Dermis blood vessel endothelial cell (primary cell): ENCODE measurements at regions not wholly inside any gene's neighbourhood (a gene's known extent, or its start where the extent isn't known, plus 50 kb on each side); places are given as distances from the start of the nearest gene placed in this dataset.
"Not testable (repeated sequence)": the region's sequence is repeated elsewhere in the genome, so short reads cannot be mapped to it uniquely, and the experiment has no call there.

Experiments
- DNase-seq: peaks from one replicate; pipeline ENCODE4 v3.0.0; 2010

DNA sequence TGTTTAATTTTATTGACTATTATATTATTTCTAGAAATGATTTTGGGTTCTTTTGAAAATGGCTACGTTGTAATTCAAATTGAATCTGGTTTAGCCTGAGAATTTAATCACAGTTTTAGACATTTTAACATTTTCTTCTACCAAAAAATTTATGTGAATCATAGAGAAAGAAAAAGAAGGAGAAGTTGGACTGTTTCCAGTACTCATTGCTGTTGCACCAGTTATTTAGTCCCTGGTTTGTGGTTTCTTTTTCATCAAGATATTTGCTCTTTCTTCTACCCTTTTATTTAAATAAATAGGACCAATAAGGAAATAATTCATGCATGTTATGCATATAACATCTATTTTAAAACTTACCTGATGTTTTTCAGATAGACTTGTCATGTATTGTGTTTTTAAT lies 1337.1 kb downstream of the ROBO1 start:
- no peak for DNase-seq

- no peak for DNase-seq
Measured at GRCh38 chr3:78434801-78435200, 1333.0 kb downstream of the ROBO1 start.

DNA sequence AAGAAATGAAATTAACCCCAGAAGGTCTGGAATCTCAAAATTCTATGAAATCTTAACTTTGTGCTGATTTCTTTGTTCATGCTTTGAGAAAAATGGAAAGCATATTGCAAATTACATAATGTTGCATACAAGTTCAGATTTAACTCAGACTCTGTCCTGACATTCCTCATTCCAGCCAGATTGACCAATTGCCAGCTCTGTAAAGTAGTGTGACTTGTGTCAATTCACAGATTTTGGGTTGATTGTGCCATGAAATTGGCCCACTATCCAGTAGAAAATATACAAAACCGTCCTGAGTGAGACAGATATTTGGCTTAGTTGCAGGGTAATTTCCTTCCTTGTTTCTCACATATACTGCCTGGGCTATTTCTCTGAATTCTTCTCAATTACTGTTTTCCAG lies 1312.6 kb downstream of the ROBO1 start:
- DNase-seq: no peak

DNA sequence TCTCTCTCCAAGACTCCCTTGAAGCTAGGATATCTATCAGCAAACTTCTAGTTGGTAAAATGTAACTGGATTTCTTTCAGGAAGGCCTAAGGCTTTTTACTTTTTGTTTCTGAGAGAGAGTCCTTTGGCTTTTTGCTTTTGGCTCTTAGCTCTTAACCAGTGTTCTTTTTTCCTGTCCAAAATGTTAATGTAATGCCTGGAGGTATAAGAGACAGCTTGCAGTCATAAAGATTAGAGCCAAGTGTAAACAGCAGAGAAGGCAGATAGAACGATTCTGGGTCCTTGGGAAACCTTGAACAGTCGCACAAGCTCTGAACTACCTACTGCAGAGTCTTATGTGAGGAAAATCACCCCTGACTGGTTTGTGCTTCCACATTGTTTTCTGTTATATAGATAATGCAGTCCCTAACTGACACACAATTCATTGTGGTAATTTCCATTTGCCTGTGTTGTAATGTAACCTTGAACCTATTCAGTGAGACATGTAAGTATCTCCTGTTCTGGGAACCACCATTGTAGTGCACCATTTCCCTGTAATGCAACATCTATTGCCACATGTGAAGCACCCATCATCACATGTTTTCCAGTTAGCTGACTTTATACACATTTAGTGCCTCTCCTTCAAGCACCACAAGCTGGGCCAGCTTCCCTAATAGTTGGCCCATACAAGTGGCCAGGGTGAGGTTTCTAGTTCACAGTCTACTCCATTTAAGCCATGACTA lies 1311.9 kb downstream of the ROBO1 start:
- DNase-seq: no peak

DNA sequence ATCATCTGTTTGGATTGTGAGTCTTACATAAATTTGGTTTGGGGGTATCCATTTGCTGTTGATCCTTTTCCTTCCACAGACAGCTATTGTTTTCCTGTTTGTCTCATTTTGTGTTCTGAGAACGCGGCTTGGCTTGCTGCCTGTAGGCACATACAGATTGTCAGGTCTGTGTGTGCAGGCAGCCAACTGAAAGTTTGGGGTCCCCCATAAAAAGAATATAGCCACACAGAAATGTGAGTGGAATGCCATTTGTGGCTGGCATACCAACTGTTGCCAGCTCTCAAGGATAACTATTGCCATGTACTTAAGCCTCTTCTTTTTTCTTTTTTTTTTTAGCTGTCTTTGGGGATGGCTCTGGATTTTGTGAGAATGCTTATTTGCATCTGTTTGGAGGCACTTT lies 1308.0 kb downstream of the ROBO1 start:
- DNase-seq: no peak

- DNase-seq: no peak
Measured at GRCh38 chr3:78462021-78462420, 1305.8 kb downstream of the ROBO1 start.

DNA sequence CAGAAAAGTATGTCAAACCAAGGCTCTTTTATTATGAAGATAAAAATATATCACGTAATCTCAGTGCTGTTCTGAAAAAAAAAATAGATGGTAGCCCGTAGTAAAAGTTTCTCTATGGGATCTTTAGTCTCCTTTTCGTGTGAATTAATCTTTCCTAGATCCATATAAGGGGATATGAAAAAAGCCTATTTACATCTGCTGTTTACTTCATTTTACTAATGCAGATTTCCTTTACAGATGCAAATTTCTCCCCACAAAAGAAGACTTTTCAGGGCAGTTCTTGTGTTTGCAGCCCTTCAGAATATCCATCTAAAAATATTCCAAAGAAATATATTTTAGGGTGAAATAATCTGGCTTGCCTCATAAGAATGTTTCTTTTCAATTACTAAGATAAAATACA lies 1291.7 kb downstream of the ROBO1 start:
- DNase-seq: no peak

- no peak for DNase-seq
Measured at GRCh38 chr3:78481050-78481449, 1286.7 kb downstream of the ROBO1 start.

GRCh38 chr3:78483090-78483489 lies 1284.7 kb downstream of the ROBO1 start:
- DNase-seq: no peak

DNA sequence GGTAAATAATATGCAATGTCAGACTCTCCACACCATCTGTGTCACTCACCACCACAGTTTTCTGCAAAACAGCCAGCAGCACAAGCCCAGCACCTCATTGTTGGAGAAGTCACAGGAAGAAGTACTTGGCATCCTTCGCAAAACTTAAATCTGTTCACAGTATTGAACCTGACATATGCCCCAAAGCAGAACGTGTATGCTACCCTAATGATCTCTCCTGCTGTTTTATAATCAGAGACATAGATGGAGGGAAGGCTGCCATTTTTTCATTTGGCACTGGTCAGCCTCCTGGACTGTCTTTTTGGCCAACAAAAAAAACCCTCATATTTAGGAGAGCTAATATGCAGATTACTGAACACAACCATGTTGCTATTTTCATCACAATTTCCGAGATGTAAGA lies 1272.9 kb downstream of the ROBO1 start:
- no peak for DNase-seq

GRCh38 chr3:78495301-78495700 lies 1272.5 kb downstream of the ROBO1 start:
- no peak for DNase-seq

GRCh38 chr3:78496501-78496900 lies 1271.3 kb downstream of the ROBO1 start:
- no peak for DNase-seq

GRCh38 chr3:78497021-78497420 lies 1270.8 kb downstream of the ROBO1 start:
- DNase-seq: no peak

DNA sequence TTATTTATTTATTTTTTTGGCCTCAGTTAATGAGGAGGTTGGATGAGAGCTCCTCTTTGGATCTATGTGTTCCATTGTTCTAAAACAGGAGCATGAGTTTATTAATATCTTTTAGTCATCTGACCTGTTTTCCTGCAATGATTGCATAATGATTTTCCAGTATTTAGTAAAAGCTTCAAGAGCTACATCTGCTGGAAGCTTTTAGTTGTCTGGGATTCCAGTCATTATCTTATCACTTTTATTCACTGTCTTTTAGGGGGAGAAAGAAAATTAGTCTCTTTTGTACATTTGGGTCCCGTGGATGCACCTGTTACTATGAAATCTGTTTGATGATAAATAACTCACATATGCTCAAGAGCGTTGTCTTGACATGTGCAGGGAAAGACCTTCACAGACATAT lies 1270.0 kb downstream of the ROBO1 start:
- DNase-seq: no peak

DNA sequence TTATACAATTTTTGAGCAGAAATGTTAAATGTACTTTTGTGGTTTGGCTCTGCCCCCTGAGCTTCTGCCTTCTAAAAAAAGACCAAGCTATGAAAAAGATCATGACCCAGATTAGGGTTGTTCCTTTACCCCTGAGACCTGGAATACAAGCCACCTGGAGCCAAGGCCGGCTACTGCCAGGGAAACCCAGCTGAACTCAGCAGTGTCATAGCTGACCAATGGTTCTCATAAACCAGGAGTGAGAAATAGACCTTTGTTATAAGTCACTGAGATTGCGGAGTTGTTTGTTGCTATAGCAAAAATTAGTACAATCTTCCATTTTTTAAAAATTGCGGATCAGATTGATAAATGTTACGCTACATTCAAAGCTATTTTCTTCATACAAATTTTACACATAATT lies 1261.7 kb downstream of the ROBO1 start:
- DNase-seq: no peak

DNA sequence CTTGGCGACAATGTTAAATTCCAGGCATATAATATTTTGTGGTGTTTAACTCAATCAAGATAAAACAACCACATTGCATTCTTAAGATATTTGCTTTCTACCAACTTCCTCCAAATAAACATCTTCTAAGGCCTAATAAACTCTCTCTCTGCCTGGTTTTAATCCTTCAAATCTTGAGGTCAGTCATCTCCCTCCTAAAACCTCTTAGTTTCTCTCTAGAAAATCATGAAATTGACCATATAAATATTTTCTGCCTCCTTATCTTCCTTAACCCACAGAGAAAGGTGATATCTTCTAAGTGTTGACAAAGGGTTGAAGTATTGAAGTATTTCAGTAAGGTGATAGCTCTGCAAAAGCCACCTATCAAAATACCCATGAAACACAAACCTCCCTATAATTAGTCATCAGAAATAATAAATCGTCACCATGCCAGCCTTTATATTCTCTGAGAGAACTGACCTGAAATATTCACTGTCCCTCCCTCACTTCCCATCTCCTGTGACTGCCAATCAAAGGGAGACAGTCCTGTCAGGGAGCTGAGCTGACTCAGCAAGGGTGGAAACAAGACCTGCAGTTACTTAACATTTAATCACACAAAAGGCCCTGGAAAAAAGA lies 1261.1 kb downstream of the ROBO1 start:
- no peak for DNase-seq

DNA sequence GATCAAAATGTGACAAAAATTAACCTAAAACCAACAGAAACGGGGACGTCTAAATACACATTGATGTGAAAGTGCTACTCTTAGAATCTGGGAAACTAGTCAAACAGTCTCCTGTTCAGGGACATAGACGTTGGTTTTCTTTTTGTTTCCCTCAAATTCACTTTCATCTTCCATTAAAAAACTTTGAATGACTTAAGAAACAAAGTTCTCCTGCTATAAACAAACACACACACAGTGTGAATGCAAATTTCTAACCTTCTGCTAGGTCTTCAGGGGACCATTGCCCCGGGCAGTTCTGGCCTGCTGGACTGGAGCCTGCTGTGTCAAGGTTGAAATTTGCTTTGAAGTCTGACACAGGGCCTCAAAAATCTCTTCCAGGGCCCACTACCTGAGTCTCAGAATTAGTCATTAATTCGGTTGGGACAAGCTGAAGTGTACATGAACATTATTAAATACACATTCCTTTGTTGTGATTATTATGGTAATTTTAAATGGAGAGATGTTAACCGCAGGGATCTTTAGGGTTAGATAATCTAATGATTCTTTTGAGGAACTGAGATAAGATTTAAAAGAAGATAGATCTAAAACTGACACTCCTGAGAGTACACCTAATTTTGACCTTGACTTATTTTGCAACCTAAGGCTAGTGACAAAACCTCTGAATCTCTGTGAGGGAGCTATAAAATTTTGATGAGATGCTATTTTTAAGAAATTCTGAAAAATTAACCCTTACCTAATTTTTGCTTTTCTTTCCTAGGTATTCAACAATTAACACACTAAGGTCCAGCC lies 1260.4 kb downstream of the ROBO1 start:
- no peak for DNase-seq

DNA sequence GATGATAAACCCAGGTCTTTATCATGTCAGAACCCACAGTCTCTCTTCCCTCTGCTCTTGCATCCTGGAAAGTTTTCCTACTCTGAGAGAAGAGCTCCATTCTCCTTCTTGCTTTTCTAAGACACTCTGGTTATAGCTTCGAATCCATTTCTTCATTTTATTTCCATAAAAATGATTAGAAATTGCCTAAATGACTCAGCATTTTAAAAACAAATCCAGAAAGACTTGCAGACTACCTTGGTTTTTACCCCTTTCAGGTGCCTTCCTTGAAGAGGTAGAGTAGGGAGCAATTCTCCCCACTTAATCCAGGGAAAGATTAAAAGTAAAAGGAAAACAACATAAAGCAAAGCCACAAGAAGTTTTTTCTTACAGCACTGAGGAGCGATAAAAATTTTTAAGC lies 1256.0 kb downstream of the ROBO1 start:
- no peak for DNase-seq

GRCh38 chr3:78512786-78513185 lies 1255.0 kb downstream of the ROBO1 start:
- not testable (repeated sequence) for DNase-seq

GRCh38 chr3:78516437-78516836 lies 1251.4 kb downstream of the ROBO1 start:
- DNase-seq: no peak

DNA sequence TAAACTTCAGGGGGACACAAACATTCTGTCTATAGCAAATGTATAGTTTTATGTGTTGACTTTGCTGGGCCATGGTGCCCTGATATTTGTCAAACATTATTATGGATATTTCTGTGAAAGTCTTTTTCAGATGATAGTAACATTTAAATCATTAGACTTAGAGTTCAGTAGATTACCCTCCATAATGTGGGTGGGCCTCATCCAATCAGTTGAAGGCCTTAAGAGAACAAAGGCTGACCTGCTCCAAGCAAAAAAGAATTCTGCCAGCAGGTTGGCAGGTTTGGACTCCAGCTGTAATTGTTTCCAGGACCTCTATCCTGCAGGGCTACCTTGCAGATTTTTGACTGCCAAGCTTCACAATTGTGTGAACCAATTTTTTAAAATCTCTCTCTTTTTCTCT lies 1250.9 kb downstream of the ROBO1 start:
- DNase-seq: no peak

GRCh38 chr3:78517965-78518364 lies 1249.8 kb downstream of the ROBO1 start:
- DNase-seq: no peak

DNA sequence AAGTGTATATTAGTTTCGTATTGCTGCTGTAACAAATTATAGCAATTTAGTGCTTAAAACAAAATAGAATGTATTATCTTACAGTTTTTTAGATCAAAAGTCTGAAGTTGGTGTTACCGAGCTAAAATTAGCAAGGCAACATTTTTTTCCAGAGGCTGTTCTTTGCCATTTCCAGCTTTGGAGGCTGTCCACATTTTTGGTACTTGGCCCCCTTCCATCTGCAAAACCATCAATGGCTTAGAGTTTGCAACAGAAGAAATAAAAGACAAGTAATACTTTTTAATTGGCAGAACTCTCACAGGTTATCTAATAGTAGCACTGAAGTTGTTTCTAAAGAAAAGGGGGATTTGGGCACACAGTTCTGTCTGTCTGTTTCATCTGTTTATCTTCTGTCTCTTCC lies 1248.5 kb downstream of the ROBO1 start:
- no peak for DNase-seq

GRCh38 chr3:78529601-78530000 lies 1238.2 kb downstream of the ROBO1 start:
- no peak for DNase-seq
